Neutrophil (primary cell): ENCODE measurements at regions not wholly inside any gene's neighbourhood (a gene's known extent, or its start where the extent isn't known, plus 50 kb on each side); places are given as distances from the start of the nearest gene placed in this dataset.

Experiments
- H3K27ac ChIP-seq: fragments of 200-600 bp; sonication (generic); 2 replicates; pipeline ENCODE4 v1.5.1; 2016; ENCODE audit warnings: mild to moderate bottlenecking, moderate library complexity
- H3K27me3 ChIP-seq: fragments of 200-600 bp; sonication (generic); 2 replicates; pipeline ENCODE4 v1.6.0; 2016; ENCODE audit warnings: mild to moderate bottlenecking
- H3K36me3 ChIP-seq: fragments of 200-600 bp; sonication (generic); 2 replicates; pipeline ENCODE4 v1.5.1; 2017
- H3K4me1 ChIP-seq, 2 experiments: fragments of 200-600 bp in 1 of 2; sonication (generic) in 1 of 2; 1 replicate in 1 of 2; 2 replicates in 1 of 2; pipeline versions ENCODE4 v1.5.1 to v1.6.1; 2013 to 2016; ENCODE audit warnings: low read depth in 1 of 2, low read length in 1 of 2, mild to moderate bottlenecking in 1 of 2, moderate library complexity in 1 of 2; ENCODE audit not compliant: control insufficient read depth in 1 of 2, insufficient read depth in 1 of 2
- H3K4me3 ChIP-seq, 2 experiments: fragments of 200-600 bp in 1 of 2; sonication (generic) in 1 of 2; 1 replicate in 1 of 2; 2 replicates in 1 of 2; pipeline ENCODE4 v1.5.1; 2013 to 2016; ENCODE audit warnings: low read depth in 1 of 2, low read length in 1 of 2, mild to moderate bottlenecking in 1 of 2, moderate library complexity in 1 of 2
- H3K9me3 ChIP-seq: fragments of 200-600 bp; sonication (generic); 2 replicates; pipeline ENCODE4 v1.5.1; 2016
- TF ChIP-seq, protein P1 (sequence below): fragments of 200-600 bp; sonication (generic); IDR thresholded peaks from 2 replicates; pipeline ENCODE4 v1.5.1; 2016; ENCODE audit warnings: antibody characterized with exemption

GRCh38 chr15:91521548-91521947 lies 332.0 kb upstream of the SLCO3A1 start:
- Histone ChIP-seq H3K27me3 (no peaks in the 10 kb centered on the region), H3K36me3 (no peaks in the 10 kb centered on the region), H3K9me3 (no peaks in the 10 kb centered on the region), H3K4me3 (no peak overlapping the region), H3K27ac (no peak overlapping the region), H3K4me1 (no peaks in the 10 kb centered on the region)
- TF ChIP-seq, protein P1, sequence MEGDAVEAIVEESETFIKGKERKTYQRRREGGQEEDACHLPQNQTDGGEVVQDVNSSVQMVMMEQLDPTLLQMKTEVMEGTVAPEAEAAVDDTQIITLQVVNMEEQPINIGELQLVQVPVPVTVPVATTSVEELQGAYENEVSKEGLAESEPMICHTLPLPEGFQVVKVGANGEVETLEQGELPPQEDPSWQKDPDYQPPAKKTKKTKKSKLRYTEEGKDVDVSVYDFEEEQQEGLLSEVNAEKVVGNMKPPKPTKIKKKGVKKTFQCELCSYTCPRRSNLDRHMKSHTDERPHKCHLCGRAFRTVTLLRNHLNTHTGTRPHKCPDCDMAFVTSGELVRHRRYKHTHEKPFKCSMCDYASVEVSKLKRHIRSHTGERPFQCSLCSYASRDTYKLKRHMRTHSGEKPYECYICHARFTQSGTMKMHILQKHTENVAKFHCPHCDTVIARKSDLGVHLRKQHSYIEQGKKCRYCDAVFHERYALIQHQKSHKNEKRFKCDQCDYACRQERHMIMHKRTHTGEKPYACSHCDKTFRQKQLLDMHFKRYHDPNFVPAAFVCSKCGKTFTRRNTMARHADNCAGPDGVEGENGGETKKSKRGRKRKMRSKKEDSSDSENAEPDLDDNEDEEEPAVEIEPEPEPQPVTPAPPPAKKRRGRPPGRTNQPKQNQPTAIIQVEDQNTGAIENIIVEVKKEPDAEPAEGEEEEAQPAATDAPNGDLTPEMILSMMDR: no peak

DNA sequence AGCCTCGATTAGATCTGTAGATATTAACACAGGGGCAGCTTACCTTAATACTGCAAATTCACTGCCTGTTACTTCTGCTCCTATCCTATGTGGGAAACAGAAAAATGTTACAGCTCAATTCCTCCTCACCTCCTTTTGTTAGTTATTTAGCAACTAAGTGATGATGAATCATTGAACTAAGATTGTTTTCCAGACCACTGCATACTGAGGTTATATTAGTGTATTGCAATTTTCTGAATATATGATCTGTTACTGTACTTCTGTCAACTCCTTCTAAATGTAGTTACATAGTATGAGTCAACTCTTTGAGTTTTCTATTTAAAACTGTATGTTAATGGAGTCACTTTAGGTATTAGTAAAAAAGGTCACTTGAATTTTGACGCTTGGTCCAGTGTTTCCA lies 331.5 kb upstream of the SLCO3A1 start:
- Histone ChIP-seq H3K4me3 (no peak overlapping the region), H3K36me3 (no peaks in the 10 kb centered on the region), H3K9me3 (no peaks in the 10 kb centered on the region), H3K27me3 (no peaks in the 10 kb centered on the region), H3K4me1 (no peaks in the 10 kb centered on the region), H3K27ac (no peak overlapping the region)
- TF ChIP-seq, protein P1: no peak

- Histone ChIP-seq H3K4me1 (no peaks in the 10 kb centered on the region), H3K9me3 (no peaks in the 10 kb centered on the region), H3K36me3 (no peaks in the 10 kb centered on the region), H3K27ac (no peak overlapping the region), H3K27me3 (no peaks in the 10 kb centered on the region), H3K4me3 (no peak overlapping the region)
- TF ChIP-seq, protein P1: no peak
Observed at GRCh38 chr15:91522605-91523332, 330.7 kb upstream of the SLCO3A1 start.

- Histone ChIP-seq H3K4me3 (no peak overlapping the region), H3K9me3 (no peaks in the 10 kb centered on the region), H3K4me1 (no peaks in the 10 kb centered on the region), H3K27ac (no peak overlapping the region), H3K27me3 (no peaks in the 10 kb centered on the region), H3K36me3 (no peaks in the 10 kb centered on the region)
- TF ChIP-seq, protein P1: no peak
Observed at GRCh38 chr15:91523596-91523995, 329.9 kb upstream of the SLCO3A1 start.

- Histone ChIP-seq H3K9me3 (no peaks in the 10 kb centered on the region), H3K36me3 (no peaks in the 10 kb centered on the region), H3K4me1 (no peaks in the 10 kb centered on the region), H3K4me3 (no peak overlapping the region), H3K27me3 (no peaks in the 10 kb centered on the region), H3K27ac (no peak overlapping the region)
- TF ChIP-seq, protein P1: no peak
Observed at GRCh38 chr15:91524534-91524933, 329.0 kb upstream of the SLCO3A1 start.
